ENCODE measurements at regions not wholly inside any gene's neighbourhood (a gene's known extent, or its start where the extent isn't known, plus 50 kb on each side); places are given as distances from the start of the nearest gene placed in this dataset.

DNA sequence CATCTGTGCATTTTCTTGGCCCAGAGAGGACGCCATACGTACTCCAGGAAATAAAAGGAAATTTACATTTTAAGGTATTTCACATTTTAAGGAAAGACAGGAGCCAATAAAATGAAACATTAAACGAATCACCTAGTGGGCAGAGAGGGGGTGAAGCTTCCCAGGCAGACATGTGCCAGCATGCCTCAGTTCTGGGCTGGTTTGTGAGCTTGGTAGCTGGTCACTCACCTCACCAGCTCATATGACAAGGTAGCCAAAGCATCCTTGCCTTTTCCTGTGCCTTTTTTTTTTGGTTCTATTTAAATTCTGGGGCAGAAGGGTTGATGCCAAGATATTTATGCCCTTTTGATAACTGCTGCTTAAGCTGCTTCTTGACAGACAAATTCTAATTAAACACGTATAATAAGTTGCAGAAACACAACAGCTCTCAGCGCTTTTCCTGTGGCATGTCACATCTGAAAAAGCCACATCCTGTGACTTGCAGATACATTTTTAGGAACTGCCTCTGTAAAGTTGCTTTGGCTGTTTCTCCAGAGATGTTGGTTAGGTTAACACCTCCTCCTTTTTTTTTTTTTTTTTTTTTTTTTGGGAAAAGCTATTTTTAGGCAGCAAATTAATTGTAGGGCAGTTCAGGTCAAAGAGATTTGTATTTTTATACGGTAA, 218.6 kb downstream of the PDCD6IP start:
- no peaks in the 10 kb centered on the region for H3K27me3 ChIP-seq (replicated peaks in 2 of 5; ENCODE audit: control insufficient read depth in 4 of 5, insufficient read depth in 5 of 5, low read length in 4 of 5)
- ChIA-PET POLR2A (interaction anchor here (0.6 to 0.7 kb wide), 2 partner anchors 48 to 99 kb away, joined by 3 to 6 read pairs; no protein-coding TSS in a partner anchor), CTCF (interaction anchor here (0.9 to 3.9 kb wide), 7 partner anchors 11 to 243 kb away, joined by 3 to 24 read pairs (median 4); no protein-coding TSS in a partner anchor)
- no peaks in the 10 kb centered on the region for H3K36me3 ChIP-seq (ENCODE audit: control insufficient read depth in 4 of 4, insufficient read depth in 4 of 4, low read length in 3 of 4)
- H3K4me3 ChIP-seq (ENCODE audit: control insufficient read depth in 1 of 7, extremely low read depth in 1 of 7, insufficient read depth in 4 of 7, low read depth in 2 of 7, low read length in 6 of 7), result peak overlapping the region in 4 of 7 experiments; percentile 1 to 59 (median 48)
- peaks cover 27 to 70% (median 59%) of the 10 kb centered on the region in 4 experiments for H3K4me1 ChIP-seq (ENCODE audit: control extremely low read depth in 1 of 4, control insufficient read depth in 4 of 4, insufficient read depth in 4 of 4, low read length in 3 of 4)
- DNase-seq, result peak; percentile 75 to 97 (median 93)
- H3K9me3 ChIP-seq (ENCODE audit: control extremely low read depth in 1 of 5, control insufficient read depth in 4 of 5, insufficient read depth in 2 of 5, low read depth in 1 of 5, low read length in 4 of 5), result no peaks in the 10 kb centered on the region
- H3K27ac ChIP-seq (ENCODE audit: insufficient read depth in 1 of 2, low read depth in 1 of 2, low read length in 2 of 2, poor library complexity in 1 of 2, severe bottlenecking in 2 of 2), result peak overlapping the region; percentile 2 to 69
- 0% methylated on average over 2 of the region's 6 CpGs for WGBS (ENCODE audit: insufficient coverage)

DNA sequence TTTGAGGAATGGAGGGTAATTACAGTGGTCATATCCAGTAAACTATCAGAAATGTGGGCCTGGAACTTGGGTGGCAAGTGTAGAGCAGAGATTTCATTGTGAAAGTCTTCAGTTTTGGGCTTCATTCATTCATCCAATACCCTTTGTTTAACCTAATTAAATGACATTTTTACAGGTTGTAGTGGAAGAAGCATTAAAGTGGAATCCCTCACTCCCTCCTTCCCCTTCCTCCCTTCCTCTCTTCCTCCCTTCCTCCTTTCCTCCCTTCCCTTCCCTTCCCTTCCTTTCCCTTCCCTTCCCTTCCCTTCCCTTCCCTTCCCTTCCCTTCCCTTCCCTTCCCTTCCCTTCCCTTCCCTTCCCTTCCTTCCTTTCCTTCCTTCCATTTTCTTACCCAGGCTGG, 219.3 kb downstream of the PDCD6IP start:
- peak overlapping the region in 1 of 2 experiments; percentile 19 for H3K27ac ChIP-seq (ENCODE audit: insufficient read depth in 1 of 2, low read depth in 1 of 2, low read length in 2 of 2, poor library complexity in 1 of 2, severe bottlenecking in 2 of 2)
- no peaks in the 10 kb centered on the region for H3K36me3 ChIP-seq (ENCODE audit: control insufficient read depth in 4 of 4, insufficient read depth in 4 of 4, low read length in 3 of 4)
- no peaks in the 10 kb centered on the region for H3K27me3 ChIP-seq (replicated peaks in 2 of 5; ENCODE audit: control insufficient read depth in 4 of 5, insufficient read depth in 5 of 5, low read length in 4 of 5)
- H3K4me3 ChIP-seq (ENCODE audit: control insufficient read depth in 1 of 7, extremely low read depth in 1 of 7, insufficient read depth in 4 of 7, low read depth in 2 of 7, low read length in 6 of 7), result no peak overlapping the region
- ChIA-PET POLR2A (interaction anchor here (0.7 kb wide), 1 partner anchor 48 kb away, joined by 6 read pairs; no protein-coding TSS in a partner anchor), CTCF (interaction anchor here (0.9 to 2.1 kb wide), 4 partner anchors 16 to 243 kb away, joined by 3 to 5 read pairs (median 4); no protein-coding TSS in a partner anchor)
- H3K4me1 ChIP-seq (ENCODE audit: control extremely low read depth in 1 of 4, control insufficient read depth in 4 of 4, insufficient read depth in 4 of 4, low read length in 3 of 4), result peaks cover 28 to 74% (median 62%) of the 10 kb centered on the region in 4 experiments
- H3K9me3 ChIP-seq (ENCODE audit: control extremely low read depth in 1 of 5, control insufficient read depth in 4 of 5, insufficient read depth in 2 of 5, low read depth in 1 of 5, low read length in 4 of 5), result no peaks in the 10 kb centered on the region
- no peak for DNase-seq

DNA sequence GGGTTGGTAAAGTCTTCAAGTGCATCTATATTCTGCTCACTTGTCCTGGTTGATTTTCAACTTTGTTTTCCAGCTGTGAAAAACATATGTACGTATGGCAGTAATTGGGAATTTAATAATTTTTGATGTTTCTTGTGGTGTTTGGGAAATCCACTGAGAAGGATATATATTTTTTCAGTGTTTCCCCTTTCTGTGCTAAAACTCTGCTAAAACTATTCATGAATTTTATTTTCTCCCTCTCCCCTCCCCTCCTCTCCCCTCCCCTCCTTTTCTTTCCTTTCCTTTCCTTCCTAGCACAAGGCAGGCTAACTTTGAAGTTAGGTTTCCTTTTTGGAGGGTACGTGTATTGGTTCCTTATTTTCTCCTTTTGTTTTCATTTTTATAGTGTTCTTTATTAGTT, 220.7 kb downstream of the PDCD6IP start:
- Histone ChIP-seq H3K4me1 (ENCODE audit: control extremely low read depth in 1 of 4, control insufficient read depth in 4 of 4, insufficient read depth in 4 of 4, low read length in 3 of 4) (peaks cover 29 to 78% (median 62%) of the 10 kb centered on the region in 4 experiments), H3K36me3 (ENCODE audit: control insufficient read depth in 4 of 4, insufficient read depth in 4 of 4, low read length in 3 of 4) (no peaks in the 10 kb centered on the region), H3K4me3 (ENCODE audit: control insufficient read depth in 1 of 7, extremely low read depth in 1 of 7, insufficient read depth in 4 of 7, low read depth in 2 of 7, low read length in 6 of 7) (peak overlapping the region in 1 of 7 experiments; percentile 12), H3K9me3 (ENCODE audit: control extremely low read depth in 1 of 5, control insufficient read depth in 4 of 5, insufficient read depth in 2 of 5, low read depth in 1 of 5, low read length in 4 of 5) (no peaks in the 10 kb centered on the region), H3K27me3 (replicated peaks in 2 of 5; ENCODE audit: control insufficient read depth in 4 of 5, insufficient read depth in 5 of 5, low read length in 4 of 5) (no peaks in the 10 kb centered on the region), H3K27ac (ENCODE audit: insufficient read depth in 1 of 2, low read depth in 1 of 2, low read length in 2 of 2, poor library complexity in 1 of 2, severe bottlenecking in 2 of 2) (no peak overlapping the region)
- no CpG with 5 or more reads among the region's 2 CpGs for WGBS (ENCODE audit: insufficient coverage)
- ChIA-PET CTCF (interaction anchor here (1.2 kb wide), 1 partner anchor 15 kb away, joined by 3 read pairs; no protein-coding TSS in a partner anchor), POLR2A (no interaction called here)
- peak in 1 of 3 donors; percentile 31 for DNase-seq

DNA sequence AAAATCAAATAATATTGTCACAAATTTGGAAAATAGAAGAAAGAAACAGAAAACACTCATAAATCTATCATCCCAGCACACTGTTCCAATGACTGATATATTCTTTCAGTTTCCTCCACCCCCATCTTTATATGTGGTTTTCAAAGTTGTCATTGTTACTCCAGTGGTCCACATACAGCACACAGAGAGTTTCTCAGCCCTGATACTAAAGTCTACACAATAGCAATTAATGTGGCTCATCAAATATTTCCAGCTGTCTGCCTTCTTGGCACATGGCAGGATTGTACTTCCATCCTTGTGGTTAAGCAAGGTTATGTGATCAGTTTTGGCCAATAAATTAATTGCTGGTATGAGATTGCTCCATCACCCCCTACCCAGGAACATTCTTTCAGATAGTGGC, 221.7 kb downstream of the PDCD6IP start:
- Histone ChIP-seq H3K9me3 (ENCODE audit: control extremely low read depth in 1 of 5, control insufficient read depth in 4 of 5, insufficient read depth in 2 of 5, low read depth in 1 of 5, low read length in 4 of 5) (no peaks in the 10 kb centered on the region), H3K27me3 (replicated peaks in 2 of 5; ENCODE audit: control insufficient read depth in 4 of 5, insufficient read depth in 5 of 5, low read length in 4 of 5) (no peaks in the 10 kb centered on the region), H3K27ac (ENCODE audit: insufficient read depth in 1 of 2, low read depth in 1 of 2, low read length in 2 of 2, poor library complexity in 1 of 2, severe bottlenecking in 2 of 2) (no peak overlapping the region), H3K4me3 (ENCODE audit: control insufficient read depth in 1 of 7, extremely low read depth in 1 of 7, insufficient read depth in 4 of 7, low read depth in 2 of 7, low read length in 6 of 7) (no peak overlapping the region), H3K36me3 (ENCODE audit: control insufficient read depth in 4 of 4, insufficient read depth in 4 of 4, low read length in 3 of 4) (no peaks in the 10 kb centered on the region), H3K4me1 (ENCODE audit: control extremely low read depth in 1 of 4, control insufficient read depth in 4 of 4, insufficient read depth in 4 of 4, low read length in 3 of 4) (peaks cover 29 to 77% (median 60%) of the 10 kb centered on the region in 4 experiments)
- POLR2A ChIA-PET, result no interaction called here
- CTCF ChIA-PET, result no interaction called here
- peak in 2 of 3 donors; percentile 31 to 53 for DNase-seq

DNA sequence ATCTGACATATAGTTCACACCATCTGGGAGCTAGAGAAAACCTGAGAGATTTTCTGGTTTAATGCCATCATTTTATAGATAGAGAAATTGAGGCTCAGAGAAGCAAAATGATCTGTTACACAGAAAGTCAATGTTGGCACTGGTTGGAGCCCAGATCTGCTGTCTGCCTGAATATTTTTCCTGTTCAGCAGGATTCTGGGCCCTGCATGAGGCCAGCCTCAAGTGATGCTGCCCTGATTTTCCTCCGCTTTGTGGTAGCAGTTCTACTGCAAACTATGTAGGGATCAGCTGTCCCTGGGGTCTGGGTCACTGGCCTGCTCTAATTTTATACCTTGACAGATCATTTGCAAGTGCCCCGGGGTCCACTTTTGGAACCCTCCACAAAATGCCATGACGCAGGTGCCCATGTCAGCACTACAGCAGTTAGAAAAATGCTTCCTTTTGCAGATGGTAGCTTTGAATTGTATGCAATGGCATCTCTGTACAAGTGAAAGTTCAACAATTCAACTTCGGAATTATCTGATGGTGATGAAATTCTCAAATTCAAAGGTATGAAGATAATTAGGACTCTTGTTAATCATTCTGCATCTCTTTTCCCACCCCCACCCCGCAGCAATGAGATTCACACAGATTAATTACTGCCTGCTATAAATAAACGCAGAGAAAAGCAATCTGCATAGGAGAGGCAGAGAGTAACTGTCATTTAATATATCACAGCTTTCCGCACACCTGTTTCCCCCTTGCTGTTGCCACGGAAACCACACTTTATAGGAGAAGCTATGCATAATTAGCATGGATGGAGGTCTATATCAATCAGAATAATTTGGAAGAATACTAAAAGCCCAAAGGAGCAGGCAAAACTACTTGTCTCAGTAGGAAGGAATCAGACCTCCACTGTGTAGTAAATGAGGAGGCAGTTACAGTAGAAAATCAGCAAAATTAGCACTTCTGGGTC, 222.6 kb downstream of the PDCD6IP start:
- WGBS (ENCODE audit: insufficient coverage), result 30% methylated on average over 3 of the region's 8 CpGs
- Histone ChIP-seq H3K27ac (ENCODE audit: insufficient read depth in 1 of 2, low read depth in 1 of 2, low read length in 2 of 2, poor library complexity in 1 of 2, severe bottlenecking in 2 of 2) (peak overlapping the region in 1 of 2 experiments; percentile 55), H3K27me3 (replicated peaks in 2 of 5; ENCODE audit: control insufficient read depth in 4 of 5, insufficient read depth in 5 of 5, low read length in 4 of 5) (no peaks in the 10 kb centered on the region), H3K36me3 (ENCODE audit: control insufficient read depth in 4 of 4, insufficient read depth in 4 of 4, low read length in 3 of 4) (no peaks in the 10 kb centered on the region), H3K4me1 (ENCODE audit: control extremely low read depth in 1 of 4, control insufficient read depth in 4 of 4, insufficient read depth in 4 of 4, low read length in 3 of 4) (peaks cover 24 to 68% (median 53%) of the 10 kb centered on the region in 4 experiments), H3K9me3 (ENCODE audit: control extremely low read depth in 1 of 5, control insufficient read depth in 4 of 5, insufficient read depth in 2 of 5, low read depth in 1 of 5, low read length in 4 of 5) (no peaks in the 10 kb centered on the region), H3K4me3 (ENCODE audit: control insufficient read depth in 1 of 7, extremely low read depth in 1 of 7, insufficient read depth in 4 of 7, low read depth in 2 of 7, low read length in 6 of 7) (peak overlapping the region in 1 of 7 experiments; percentile 22)
- CTCF ChIA-PET, result interaction anchor here (1.0 kb wide), 1 partner anchor 52 kb away, joined by 3 read pairs; no protein-coding TSS in a partner anchor
- POLR2A ChIA-PET, result interaction anchor here (0.9 kb wide), 1 partner anchor 242 kb away, joined by 3 read pairs; no protein-coding TSS in a partner anchor
- peak in 2 of 3 donors; percentile 78 to 88 for DNase-seq

DNA sequence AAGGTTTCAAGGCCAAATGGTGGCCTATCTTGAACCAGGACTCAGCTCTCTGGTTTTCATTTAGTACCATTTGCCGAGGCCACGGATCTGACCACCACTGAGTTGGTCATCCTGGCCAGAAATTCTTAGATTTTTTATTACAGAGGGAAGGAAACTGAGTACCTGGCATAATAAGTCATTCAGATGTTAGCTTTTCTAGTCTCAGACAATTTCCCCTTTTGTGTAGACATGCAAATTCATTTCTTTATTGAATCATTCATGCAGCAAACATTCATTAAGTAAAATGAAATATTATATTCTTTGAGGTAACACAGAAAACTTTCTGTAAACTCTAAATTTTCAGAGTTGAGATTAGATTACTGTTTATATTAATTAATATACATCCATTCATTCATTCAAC, 223.7 kb downstream of the PDCD6IP start:
- 29% methylated on average over 2 of the region's 2 CpGs for WGBS (ENCODE audit: insufficient coverage)
- H3K4me3 ChIP-seq (ENCODE audit: control insufficient read depth in 1 of 7, extremely low read depth in 1 of 7, insufficient read depth in 4 of 7, low read depth in 2 of 7, low read length in 6 of 7), result no peak overlapping the region
- ChIA-PET POLR2A (no interaction called here), CTCF (interaction anchor here (1.1 kb wide), 1 partner anchor 107 kb away, joined by 4 read pairs; no protein-coding TSS in a partner anchor)
- peak in 1 of 3 donors; percentile 27 for DNase-seq
- no peak overlapping the region for H3K27ac ChIP-seq (ENCODE audit: insufficient read depth in 1 of 2, low read depth in 1 of 2, low read length in 2 of 2, poor library complexity in 1 of 2, severe bottlenecking in 2 of 2)
- no peaks in the 10 kb centered on the region for H3K36me3 ChIP-seq (ENCODE audit: control insufficient read depth in 4 of 4, insufficient read depth in 4 of 4, low read length in 3 of 4)
- H3K27me3 ChIP-seq (replicated peaks in 2 of 5; ENCODE audit: control insufficient read depth in 4 of 5, insufficient read depth in 5 of 5, low read length in 4 of 5), result no peaks in the 10 kb centered on the region
- H3K9me3 ChIP-seq (ENCODE audit: control extremely low read depth in 1 of 5, control insufficient read depth in 4 of 5, insufficient read depth in 2 of 5, low read depth in 1 of 5, low read length in 4 of 5), result no peaks in the 10 kb centered on the region
- H3K4me1 ChIP-seq (ENCODE audit: control extremely low read depth in 1 of 4, control insufficient read depth in 4 of 4, insufficient read depth in 4 of 4, low read length in 3 of 4), result peaks cover 17 to 57% (median 42%) of the 10 kb centered on the region in 4 experiments
